MG63 (cell line): ENCODE measurements at regions not wholly inside any gene's neighbourhood (a gene's known extent, or its start where the extent isn't known, plus 50 kb on each side); places are given as distances from the start of the nearest gene placed in this dataset.
"Not testable (repeated sequence)": the region's sequence is repeated elsewhere in the genome, so short reads cannot be mapped to it uniquely, and the experiment has no call there.

ENCODE experiments used
- DNase-seq: peaks from one replicate; pipeline ENCODE4 v3.0.0-alpha.2; 2020
- H3K27me3 ChIP-seq: fragments of 250-450 bp; sonication (Bioruptor Pico); 2 replicates; pipeline ENCODE4 v1.5.1; 2020; ENCODE audit warnings: mild to moderate bottlenecking, moderate library complexity
- H3K36me3 ChIP-seq: fragments of 250-450 bp; sonication (Bioruptor Pico); 2 replicates; pipeline ENCODE4 v1.5.1; 2020; ENCODE audit warnings: mild to moderate bottlenecking, moderate library complexity
- H3K4me3 ChIP-seq: fragments of 250-450 bp; sonication (Bioruptor Pico); 2 replicates; pipeline ENCODE4 v1.5.1; 2020; ENCODE audit warnings: mild to moderate bottlenecking, moderate library complexity
- H3K9me3 ChIP-seq: fragments of 250-450 bp; sonication (Bioruptor Pico); 2 replicates; pipeline ENCODE4 v1.5.1; 2020; ENCODE audit warnings: mild to moderate bottlenecking, moderate library complexity

GRCh38 chr6:134683783-134684422 lies 266.0 kb downstream of the ALDH8A1 start:
- no peak for DNase-seq
- Histone ChIP-seq H3K36me3 (no peaks in the 10 kb centered on the region), H3K9me3 (no peaks in the 10 kb centered on the region), H3K4me3 (no peak overlapping the region), H3K27me3 (peaks cover 4% of the 10 kb centered on the region; the same call in 1 of the 2 replicates)

- Histone ChIP-seq H3K9me3 (no peaks in the 10 kb centered on the region), H3K27me3 (no peaks in the 10 kb centered on the region), H3K4me3 (no peak overlapping the region), H3K36me3 (no peaks in the 10 kb centered on the region)
- DNase-seq, result no peak
These were observed 269.5 kb downstream of the ALDH8A1 start for GRCh38 chr6:134680433-134680832.

- DNase-seq, result no peak
- H3K9me3 ChIP-seq, result no peaks in the 10 kb centered on the region
- H3K27me3 ChIP-seq, result no peaks in the 10 kb centered on the region
- no peaks in the 10 kb centered on the region for H3K36me3 ChIP-seq
- no peak overlapping the region for H3K4me3 ChIP-seq
These were observed 269.9 kb downstream of the ALDH8A1 start for GRCh38 chr6:134680021-134680420.

GRCh38 chr6:134678436-134678889 lies 271.4 kb downstream of the ALDH8A1 start:
- peak; percentile 12 for DNase-seq
- Histone ChIP-seq H3K4me3 (no peak overlapping the region), H3K27me3 (no peaks in the 10 kb centered on the region), H3K9me3 (no peaks in the 10 kb centered on the region), H3K36me3 (no peaks in the 10 kb centered on the region)

GRCh38 chr6:134676307-134677281 lies 273.3 kb downstream of the ALDH8A1 start:
- DNase-seq, result no peak
- H3K36me3 ChIP-seq, result no peaks in the 10 kb centered on the region
- H3K27me3 ChIP-seq, result no peaks in the 10 kb centered on the region
- no peaks in the 10 kb centered on the region for H3K9me3 ChIP-seq
- H3K4me3 ChIP-seq, result no peak overlapping the region

- no peaks in the 10 kb centered on the region for H3K9me3 ChIP-seq
- H3K36me3 ChIP-seq, result no peaks in the 10 kb centered on the region
- DNase-seq, result no peak
- no peaks in the 10 kb centered on the region for H3K27me3 ChIP-seq
- H3K4me3 ChIP-seq, result no peak overlapping the region
These were observed 274.5 kb downstream of the ALDH8A1 start for GRCh38 chr6:134675110-134676054.

- H3K4me3 ChIP-seq, result no peak overlapping the region
- no peaks in the 10 kb centered on the region for H3K9me3 ChIP-seq
- no peak for DNase-seq
- H3K36me3 ChIP-seq, result no peaks in the 10 kb centered on the region
- H3K27me3 ChIP-seq, result no peaks in the 10 kb centered on the region
These were observed 275.3 kb downstream of the ALDH8A1 start for GRCh38 chr6:134674562-134674961.

GRCh38 chr6:134669485-134669884 lies 280.4 kb downstream of the ALDH8A1 start:
- no peaks in the 10 kb centered on the region for H3K27me3 ChIP-seq
- H3K9me3 ChIP-seq, result no peaks in the 10 kb centered on the region
- H3K36me3 ChIP-seq, result no peaks in the 10 kb centered on the region
- H3K4me3 ChIP-seq, result no peak overlapping the region
- no peak for DNase-seq

GRCh38 chr6:134667111-134667510 lies 282.8 kb downstream of the ALDH8A1 start:
- no peak for DNase-seq
- no peaks in the 10 kb centered on the region for H3K9me3 ChIP-seq
- H3K4me3 ChIP-seq, result no peak overlapping the region
- H3K36me3 ChIP-seq, result no peaks in the 10 kb centered on the region
- no peaks in the 10 kb centered on the region for H3K27me3 ChIP-seq

- no peaks in the 10 kb centered on the region for H3K9me3 ChIP-seq
These were observed 283.8 kb downstream of the ALDH8A1 start for GRCh38 chr6:134666125-134666524.

GRCh38 chr6:134665029-134665723 lies 284.7 kb downstream of the ALDH8A1 start:
- no peaks in the 10 kb centered on the region for H3K36me3 ChIP-seq
- no peaks in the 10 kb centered on the region for H3K9me3 ChIP-seq
- DNase-seq, result no peak
- no peaks in the 10 kb centered on the region for H3K27me3 ChIP-seq
- no peak overlapping the region for H3K4me3 ChIP-seq

More at GRCh38 chr6:134666125-134666524, 283.8 kb downstream of the ALDH8A1 start:
- Histone ChIP-seq H3K4me3 (no peak overlapping the region), H3K36me3 (no peaks in the 10 kb centered on the region), H3K27me3 (no peaks in the 10 kb centered on the region)
- no peak for DNase-seq

- H3K9me3 ChIP-seq, result no peaks in the 10 kb centered on the region
- H3K36me3 ChIP-seq, result no peaks in the 10 kb centered on the region
- no peaks in the 10 kb centered on the region for H3K27me3 ChIP-seq
- DNase-seq, result no peak
- H3K4me3 ChIP-seq, result no peak overlapping the region
These were observed 285.9 kb downstream of the ALDH8A1 start for GRCh38 chr6:134663800-134664535.

- Histone ChIP-seq H3K9me3 (no peaks in the 10 kb centered on the region), H3K27me3 (no peaks in the 10 kb centered on the region), H3K4me3 (no peak overlapping the region), H3K36me3 (no peaks in the 10 kb centered on the region)
- no peak for DNase-seq
These were observed 286.5 kb downstream of the ALDH8A1 start for GRCh38 chr6:134663356-134663755.

GRCh38 chr6:134662077-134662700 lies 287.7 kb downstream of the ALDH8A1 start:
- no peak for DNase-seq
- Histone ChIP-seq H3K9me3 (no peaks in the 10 kb centered on the region), H3K36me3 (no peaks in the 10 kb centered on the region), H3K27me3 (no peaks in the 10 kb centered on the region), H3K4me3 (no peak overlapping the region)

- not testable (repeated sequence) for DNase-seq, H3K4me3 ChIP-seq, H3K27me3 ChIP-seq, H3K36me3 ChIP-seq, H3K9me3 ChIP-seq
These were observed 290.0 kb downstream of the ALDH8A1 start for GRCh38 chr6:134659885-134660284.
